HG03060 (cell line): ENCODE measurements at regions not wholly inside any gene's neighbourhood (a gene's known extent, or its start where the extent isn't known, plus 50 kb on each side); places are given as distances from the start of the nearest gene placed in this dataset.

Experiments
- ATAC-seq: cut with Tn5 transposase; IDR thresholded peaks from one replicate; pipeline ENCODE4 v1.9.1; 2021; ENCODE audit warnings: low read depth, moderate number of reproducible peaks; ENCODE audit not compliant: unreplicated experiment

DNA sequence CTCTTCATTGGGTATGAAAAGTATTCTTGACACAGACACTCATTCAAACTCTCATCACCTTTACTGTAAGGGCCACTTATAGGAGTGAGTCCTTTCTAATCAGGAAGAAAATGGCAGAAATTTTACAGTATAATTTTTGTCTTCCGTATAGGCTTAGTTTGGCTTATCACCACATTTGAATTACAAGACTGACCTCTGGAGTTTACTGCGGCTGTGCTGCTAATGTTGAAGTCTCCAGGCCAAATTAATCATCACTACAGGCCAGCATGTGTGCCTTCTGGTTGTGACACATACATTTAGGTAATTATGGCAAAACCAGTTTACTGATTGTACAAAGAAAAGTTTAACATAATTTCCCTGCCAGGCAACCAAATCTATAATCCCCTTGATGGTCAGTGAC, 753.6 kb upstream of the GCFC2 start:
- no peak for ATAC-seq

- no peak for ATAC-seq
These were observed 750.7 kb upstream of the GCFC2 start for GRCh38 chr2:76461431-76461830.

DNA sequence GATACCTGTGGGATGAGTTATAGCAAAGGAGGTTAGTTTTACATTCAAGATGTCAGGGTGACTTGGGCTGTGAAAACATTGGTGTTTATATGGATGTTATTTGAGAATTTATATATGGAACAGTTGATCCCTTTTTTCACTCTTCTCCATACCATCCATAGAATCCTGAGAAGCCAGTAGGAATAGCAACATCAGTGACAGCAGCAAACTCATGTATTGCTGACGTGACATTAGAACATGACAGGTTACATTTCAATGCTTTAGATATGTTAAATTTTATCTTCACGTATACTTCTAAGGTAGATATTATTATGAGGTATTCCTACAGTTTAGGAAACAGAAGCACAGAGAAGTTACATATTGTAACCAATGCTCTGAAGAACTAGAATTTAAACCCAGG, 745.2 kb upstream of the GCFC2 start:
- ATAC-seq = no peak

DNA sequence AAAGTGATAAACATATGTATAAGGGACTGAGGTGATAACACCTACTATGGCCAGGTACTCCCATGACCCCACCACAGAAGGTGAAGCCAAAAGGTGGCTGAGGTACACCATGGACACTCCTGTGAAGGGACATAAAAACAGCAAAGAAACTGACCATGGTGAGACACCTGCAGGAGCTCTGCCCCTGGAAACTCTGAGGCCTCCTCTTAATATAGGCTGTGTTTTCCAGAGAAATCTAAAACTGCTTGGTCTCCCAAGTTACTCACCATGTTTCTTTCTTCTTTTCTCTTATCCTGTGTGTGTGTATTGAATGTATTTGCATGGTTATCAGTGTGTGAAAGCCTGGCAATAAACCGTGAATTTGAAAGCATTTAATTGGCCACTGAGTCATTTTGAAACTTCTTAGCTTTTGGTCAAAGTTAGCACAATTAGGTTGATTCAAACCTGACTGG, 739.3 kb upstream of the GCFC2 start:
- ATAC-seq = peak; percentile 78

DNA sequence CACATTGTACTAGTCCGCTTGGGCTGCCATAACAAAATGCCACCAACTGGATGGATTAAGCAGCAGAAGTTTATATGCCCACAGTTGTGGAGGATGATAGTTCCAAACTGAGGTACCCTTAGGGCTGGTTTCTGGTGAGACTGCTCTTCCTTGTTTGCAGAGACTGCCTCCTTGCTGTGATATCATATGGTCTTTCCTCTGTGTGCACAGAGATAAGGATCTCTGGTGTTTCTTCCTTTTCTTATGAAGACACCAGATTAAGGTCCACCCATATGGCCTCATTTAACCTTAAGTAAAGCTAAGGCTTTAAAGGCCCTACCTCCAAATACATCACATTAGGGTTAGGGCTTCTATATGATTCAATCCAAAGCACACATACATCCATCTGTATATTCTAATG, 738.2 kb upstream of the GCFC2 start:
- ATAC-seq = no peak

DNA sequence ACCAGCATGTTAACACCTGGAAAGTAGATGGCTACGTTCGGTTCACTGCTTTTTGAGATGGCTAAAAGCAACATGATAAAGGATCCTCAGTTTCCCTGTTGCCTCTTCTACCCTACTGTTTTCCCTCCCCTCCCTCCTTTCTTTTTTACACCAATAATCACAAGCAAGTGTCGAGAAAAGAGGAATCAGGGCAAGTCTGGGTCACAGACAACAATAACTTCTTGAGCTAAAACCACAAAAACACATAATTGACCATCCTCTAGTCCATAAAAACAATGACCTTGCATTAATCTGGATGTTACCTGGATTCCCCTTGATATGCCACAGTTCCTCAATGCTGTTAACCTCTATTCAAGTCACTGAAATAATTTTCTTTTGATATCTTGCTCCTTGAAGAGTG, 736.6 kb upstream of the GCFC2 start:
- ATAC-seq = no peak

DNA sequence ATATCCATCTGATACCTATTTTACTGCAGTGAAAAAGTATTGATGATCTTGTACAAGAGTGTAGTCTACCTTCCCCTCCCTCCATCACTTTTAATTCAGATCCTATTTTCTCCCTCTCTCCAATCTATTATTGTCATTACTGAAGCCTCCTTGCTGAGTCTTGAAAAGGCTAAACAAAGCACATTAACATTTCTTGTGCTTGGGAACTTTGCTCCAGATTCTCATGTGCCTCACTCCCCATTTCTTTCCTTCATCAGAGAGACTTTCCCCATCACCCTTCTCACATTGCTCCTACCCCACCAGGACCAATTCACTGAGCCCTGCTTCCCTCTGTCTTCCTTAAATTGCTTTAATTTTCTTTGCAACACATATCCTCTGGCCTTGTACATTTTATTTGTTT, 736.2 kb upstream of the GCFC2 start:
- ATAC-seq = no peak

- no peak for ATAC-seq
These were observed 735.2 kb upstream of the GCFC2 start for GRCh38 chr2:76445880-76446279.

- ATAC-seq = no peak
These were observed 734.0 kb upstream of the GCFC2 start for GRCh38 chr2:76444732-76445131.

GRCh38 chr2:76437564-76437963, 726.8 kb upstream of the GCFC2 start:
- no peak for ATAC-seq

DNA sequence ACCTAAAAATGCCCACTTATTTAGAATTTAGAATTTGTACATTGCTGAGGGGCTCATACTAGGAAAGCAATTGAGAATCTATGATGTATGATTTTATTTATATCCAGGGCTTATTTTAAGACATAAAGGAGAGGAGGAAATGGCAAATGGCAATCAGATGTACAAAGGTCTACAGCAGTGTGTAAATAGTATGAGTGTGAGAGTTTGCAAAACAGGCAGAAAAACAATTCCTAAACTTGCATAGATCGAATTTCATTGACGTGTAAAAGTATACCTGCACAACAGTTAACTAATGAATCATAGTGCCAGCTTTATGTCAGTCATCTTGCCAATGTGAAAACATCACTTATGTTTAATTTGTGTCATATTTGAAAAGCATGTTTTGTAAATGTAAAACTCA, 718.7 kb upstream of the GCFC2 start:
- no peak for ATAC-seq

DNA sequence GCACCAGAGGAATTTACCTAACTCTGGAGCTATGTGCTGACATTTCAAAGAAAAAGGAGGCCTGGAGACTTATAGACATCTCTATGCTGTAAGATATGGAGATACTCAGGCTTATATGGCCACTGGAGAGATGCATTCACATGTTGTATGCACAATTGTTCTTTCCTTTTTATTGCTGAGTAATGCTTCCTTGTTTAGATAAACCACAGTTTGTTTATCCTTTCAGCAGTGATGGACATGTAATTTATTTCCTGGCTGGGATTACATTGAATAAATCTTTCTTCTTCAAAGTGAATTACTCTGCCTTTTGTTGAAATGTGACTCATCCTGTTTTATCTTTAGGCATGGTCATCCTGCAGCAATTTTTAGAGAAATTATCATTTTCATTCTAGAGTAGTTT, 716.7 kb upstream of the GCFC2 start:
- no peak for ATAC-seq

- no peak for ATAC-seq
These were observed 705.1 kb upstream of the GCFC2 start for GRCh38 chr2:76415821-76416220.

- ATAC-seq = no peak
These were observed 702.7 kb upstream of the GCFC2 start for GRCh38 chr2:76413436-76413835.

DNA sequence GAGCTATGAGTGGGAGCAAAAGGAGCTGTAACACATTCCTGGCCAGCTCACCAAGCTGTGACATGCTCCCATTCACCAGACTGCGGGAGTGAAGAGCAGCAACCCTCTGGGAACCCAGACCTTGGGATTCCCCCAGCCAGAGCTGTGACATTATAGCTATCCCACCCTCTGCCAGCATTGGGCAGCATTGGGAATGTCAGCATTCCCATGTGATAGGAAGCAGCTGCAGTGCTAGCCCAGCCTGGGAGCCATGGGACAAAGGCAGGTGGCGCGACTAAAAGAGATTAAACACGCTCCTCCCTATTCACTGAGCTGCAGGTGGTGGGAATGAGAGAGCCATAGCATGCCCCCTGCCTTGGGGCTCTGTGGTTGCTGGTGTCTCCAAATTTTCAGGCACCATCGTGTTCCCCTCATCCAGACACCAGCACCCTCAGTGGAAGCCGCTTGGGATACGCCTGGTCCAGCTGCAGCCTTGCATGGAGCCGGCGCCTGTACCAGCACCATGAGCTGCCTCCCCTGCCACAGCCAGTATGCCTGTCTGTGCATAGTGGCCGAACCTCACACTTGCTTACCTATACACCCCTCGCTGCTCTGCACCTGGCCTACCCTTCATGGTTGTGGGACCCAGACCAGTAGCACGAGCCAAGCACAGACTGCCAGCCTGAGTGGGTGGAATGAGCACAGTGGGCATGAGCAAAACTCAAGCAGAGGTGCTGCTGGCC, 695.6 kb upstream of the GCFC2 start:
- ATAC-seq = no peak

- no peak for ATAC-seq
These were observed 682.6 kb upstream of the GCFC2 start for GRCh38 chr2:76393356-76393755.

- no peak for ATAC-seq
These were observed 681.0 kb upstream of the GCFC2 start for GRCh38 chr2:76391678-76392077.

DNA sequence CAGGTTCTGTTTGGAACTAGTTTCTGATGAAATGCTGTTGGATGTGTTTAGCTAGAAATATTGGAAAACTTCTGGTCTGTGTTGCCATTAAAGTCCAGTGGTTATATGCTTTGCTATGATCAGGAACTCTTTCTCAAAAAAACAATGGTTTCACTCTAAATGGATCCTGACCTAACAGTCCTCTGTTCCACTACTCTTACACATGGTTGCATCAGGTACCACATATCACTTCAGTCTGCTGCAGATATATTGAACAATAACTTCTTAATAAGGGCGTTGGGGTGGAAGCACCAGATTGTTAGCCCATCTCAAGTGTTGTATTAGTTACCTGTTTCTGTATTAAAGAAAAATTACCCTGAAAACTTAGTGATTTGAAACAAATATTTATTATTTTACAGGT, 676.6 kb upstream of the GCFC2 start:
- ATAC-seq = no peak

DNA sequence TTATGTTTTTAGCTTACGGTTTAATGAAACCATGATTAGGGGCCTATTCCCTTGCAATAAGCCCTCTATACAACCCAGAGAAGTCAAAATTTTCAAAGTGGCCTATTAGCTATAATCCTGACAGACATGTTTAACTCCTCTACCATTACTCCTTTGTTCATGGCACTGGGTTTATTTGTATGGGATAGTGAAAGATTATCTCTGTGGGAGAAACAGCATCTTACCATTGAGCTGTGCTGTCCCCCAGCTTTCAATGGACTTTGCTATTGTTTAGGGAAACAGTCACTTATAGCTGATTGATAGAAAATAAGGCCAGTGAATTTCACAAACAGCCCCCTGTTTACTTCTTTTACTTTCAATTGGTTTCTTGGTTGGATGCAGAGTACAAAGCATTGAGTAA, 675.2 kb upstream of the GCFC2 start:
- no peak for ATAC-seq

DNA sequence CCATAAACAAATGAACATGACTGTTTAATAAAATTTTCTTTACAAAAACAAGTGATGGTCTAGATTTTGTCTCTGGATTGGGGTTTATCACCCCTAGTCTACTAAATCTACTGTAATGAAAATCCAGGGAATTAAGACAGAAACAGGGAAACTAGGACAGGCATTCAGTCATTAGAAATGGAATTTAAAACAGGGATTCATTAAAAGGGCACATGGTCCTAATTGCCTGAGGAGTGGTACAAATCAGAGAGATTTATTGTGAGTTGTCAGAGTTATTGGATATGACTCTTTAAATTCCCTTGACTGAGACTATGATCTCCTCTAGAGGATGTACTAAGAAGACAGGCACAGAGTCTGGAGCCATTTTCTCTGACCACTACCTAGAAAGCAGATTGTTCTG, 670.9 kb upstream of the GCFC2 start:
- no peak for ATAC-seq

- ATAC-seq = no peak
These were observed 667.4 kb upstream of the GCFC2 start for GRCh38 chr2:76378140-76378539.

DNA sequence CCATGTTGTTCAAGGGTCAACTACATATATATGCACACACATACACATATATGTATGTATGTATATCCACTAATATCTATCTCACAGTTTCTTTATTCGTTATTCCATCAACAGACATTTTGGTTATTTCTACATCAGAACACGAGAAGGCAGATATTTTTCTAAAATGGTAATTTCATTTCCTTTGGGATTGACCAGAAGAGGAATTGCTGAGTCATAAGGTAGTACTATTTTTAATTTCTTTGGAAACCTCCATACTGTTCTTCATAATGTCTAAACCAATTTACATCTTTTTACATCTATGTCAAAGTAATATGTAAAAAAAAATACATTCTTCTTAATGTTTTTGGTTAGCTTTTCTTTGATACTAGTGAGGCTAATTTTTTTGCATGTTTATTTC, 630.7 kb upstream of the GCFC2 start:
- ATAC-seq = no peak

DNA sequence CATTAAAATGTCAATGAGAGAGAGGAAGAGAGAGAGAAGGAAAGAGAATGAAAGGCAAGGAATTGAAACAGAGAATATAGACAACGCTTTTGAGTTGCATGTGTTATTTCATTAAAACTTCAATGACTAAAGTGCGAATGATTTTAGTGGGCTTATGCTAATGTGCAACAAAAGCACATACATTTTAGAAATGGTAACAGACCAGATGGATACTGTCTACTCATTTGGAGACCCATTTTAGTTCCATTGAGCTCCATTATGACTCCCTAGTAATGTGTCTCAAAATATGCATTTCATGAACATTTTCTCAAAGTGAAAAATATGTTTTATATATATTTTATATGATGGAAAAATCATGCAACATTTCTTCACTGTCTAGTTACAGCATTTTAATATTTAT, 622.2 kb upstream of the GCFC2 start:
- no peak for ATAC-seq
